Tibial nerve (tissue), 3 donors: ENCODE measurements at regions not wholly inside any gene's neighbourhood (a gene's known extent, or its start where the extent isn't known, plus 50 kb on each side); places are given as distances from the start of the nearest gene placed in this dataset.

Experiments used
- CTCF ChIP-seq, 5 experiments: fragments of 200-600 bp in 3 of 5; fragments of 450-650 bp in 2 of 5; sonication (generic) in 3 of 5; IDR thresholded peaks; one replicate each; pipeline ENCODE4 v1.5.1; 2016 to 2019; ENCODE audit warnings: antibody characterized with exemption in 5 of 5, mild to moderate bottlenecking in 3 of 5, moderate library complexity in 2 of 5
- POLR2A ChIP-seq, 2 donors: fragments of 450-650 bp; IDR thresholded peaks; one replicate each; pipeline ENCODE4 v1.6.1; 2017; ENCODE audit warnings: antibody characterized with exemption in 2 of 2, mild to moderate bottlenecking in 2 of 2, moderate library complexity in 2 of 2

DNA sequence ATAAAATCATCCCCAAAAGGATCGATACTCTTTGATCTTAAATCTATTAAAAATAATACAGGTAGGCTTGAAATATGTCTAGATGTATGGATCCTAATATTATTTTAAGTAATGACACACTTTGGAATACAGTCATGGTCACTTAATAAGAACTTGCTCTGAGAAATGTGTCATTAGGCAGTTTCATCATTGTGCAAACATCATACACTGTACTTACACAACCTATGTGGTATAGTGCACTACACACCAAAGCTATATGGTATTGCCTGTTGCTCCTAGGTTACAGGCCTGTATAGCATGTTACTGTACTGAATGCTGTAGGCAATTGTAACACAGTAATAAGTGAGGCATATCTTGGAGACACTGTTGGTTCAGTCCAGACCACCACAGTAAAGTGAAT lies 307.1 kb downstream of the RAP2B start:
- no peak for TF ChIP-seq CTCF (IDR thresholded peaks at IDR 0.05)
- no peak for TF ChIP-seq POLR2A (IDR thresholded peaks at IDR 0.05)
